ENCODE measurements at regions not wholly inside any gene's neighbourhood (a gene's known extent, or its start where the extent isn't known, plus 50 kb on each side); places are given as distances from the start of the nearest gene placed in this dataset.

DNA sequence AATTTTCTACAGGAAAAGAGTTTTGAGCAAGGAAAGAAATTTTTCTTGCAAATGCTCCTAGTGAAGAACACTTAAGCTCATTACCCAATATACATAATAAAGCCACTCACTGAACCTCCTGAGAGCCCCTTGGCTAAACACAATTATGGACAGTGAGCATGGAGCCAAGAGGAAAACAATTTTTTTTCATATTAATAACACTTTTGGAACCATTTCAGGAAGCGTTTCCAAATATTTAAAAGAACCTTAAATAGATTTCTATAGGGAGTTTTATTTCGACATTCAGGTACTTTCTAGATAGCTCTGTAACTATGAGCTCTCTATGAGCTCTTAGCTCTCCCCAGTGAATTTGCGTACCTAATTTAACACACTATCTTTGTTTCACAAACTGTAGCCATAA lies 581.1 kb downstream of the ZNF385D start:
- H3K27me3 ChIP-seq (ENCODE audit: insufficient read depth, low read length): no peaks in the 10 kb centered on the region
- no peak overlapping the region for H3K18ac ChIP-seq (ENCODE audit: insufficient read length, low read depth, low read length)
- no peak overlapping the region for H3K9ac ChIP-seq (ENCODE audit: extremely low read depth, insufficient read length, low read length)
- no peaks in the 10 kb centered on the region for H3K23me2 ChIP-seq (ENCODE audit: insufficient read length, low read depth, low read length, poor library complexity, severe bottlenecking)
- no peak overlapping the region for H3K4ac ChIP-seq (ENCODE audit: low read depth, low read length)
- H3K9me3 ChIP-seq (ENCODE audit: control insufficient read depth, low read depth, low read length): no peaks in the 10 kb centered on the region
- Mint-ChIP-seq H3K27me3 (ENCODE audit: low read depth) (no peaks in the 10 kb centered on the region), H3K4me1 (peaks cover 23 to 27% of the 10 kb centered on the region in 2 experiments), H3K27ac (peak overlapping the region in 1 of 3 experiments; percentile 94; a peak in 4 of 7 replicates), H3K36me3 (ENCODE audit: insufficient read depth in 1 of 3, low read depth in 3 of 3) (no peaks in the 10 kb centered on the region), H3K4me3 (no peak overlapping the region), H3K9me3 (no peaks in the 10 kb centered on the region; a peak in 1 of 5 replicates)
- no peak overlapping the region for H4K91ac ChIP-seq (ENCODE audit: insufficient read length, low read depth, low read length)
- no peak overlapping the region for H2BK120ac ChIP-seq (ENCODE audit: low read depth, low read length, poor library complexity, severe bottlenecking)
- H2AK5ac ChIP-seq (ENCODE audit: insufficient read length, low read length): no peak overlapping the region
- H3T11ph ChIP-seq (ENCODE audit: low read length): no peak overlapping the region
- no peak overlapping the region for H3K23ac ChIP-seq (ENCODE audit: insufficient read length, low read depth, low read length)
- H2BK12ac ChIP-seq (ENCODE audit: insufficient read length, low read depth, low read length): no peak overlapping the region
- H2BK15ac ChIP-seq (ENCODE audit: low read depth, low read length): no peak overlapping the region
- no peak overlapping the region for H2BK5ac ChIP-seq (ENCODE audit: insufficient read length, low read length)
- no peak overlapping the region for H3K27ac ChIP-seq (ENCODE audit: insufficient read length, low read depth, low read length)
- H4K8ac ChIP-seq (replicated peaks; ENCODE audit: insufficient read length, low read depth, low read length): no peak overlapping the region
- no peak overlapping the region for H3K56ac ChIP-seq (ENCODE audit: insufficient read length, low read depth, low read length)
- TF ChIP-seq, protein P1, sequence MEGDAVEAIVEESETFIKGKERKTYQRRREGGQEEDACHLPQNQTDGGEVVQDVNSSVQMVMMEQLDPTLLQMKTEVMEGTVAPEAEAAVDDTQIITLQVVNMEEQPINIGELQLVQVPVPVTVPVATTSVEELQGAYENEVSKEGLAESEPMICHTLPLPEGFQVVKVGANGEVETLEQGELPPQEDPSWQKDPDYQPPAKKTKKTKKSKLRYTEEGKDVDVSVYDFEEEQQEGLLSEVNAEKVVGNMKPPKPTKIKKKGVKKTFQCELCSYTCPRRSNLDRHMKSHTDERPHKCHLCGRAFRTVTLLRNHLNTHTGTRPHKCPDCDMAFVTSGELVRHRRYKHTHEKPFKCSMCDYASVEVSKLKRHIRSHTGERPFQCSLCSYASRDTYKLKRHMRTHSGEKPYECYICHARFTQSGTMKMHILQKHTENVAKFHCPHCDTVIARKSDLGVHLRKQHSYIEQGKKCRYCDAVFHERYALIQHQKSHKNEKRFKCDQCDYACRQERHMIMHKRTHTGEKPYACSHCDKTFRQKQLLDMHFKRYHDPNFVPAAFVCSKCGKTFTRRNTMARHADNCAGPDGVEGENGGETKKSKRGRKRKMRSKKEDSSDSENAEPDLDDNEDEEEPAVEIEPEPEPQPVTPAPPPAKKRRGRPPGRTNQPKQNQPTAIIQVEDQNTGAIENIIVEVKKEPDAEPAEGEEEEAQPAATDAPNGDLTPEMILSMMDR (conservative IDR thresholded peaks at IDR 0.05): no peak
- no peaks in the 10 kb centered on the region for H3K79me1 ChIP-seq (ENCODE audit: insufficient read depth, low read depth, low read length, poor library complexity, severe bottlenecking)
- DNase-seq: no peak
- H4K5ac ChIP-seq (ENCODE audit: insufficient read length, low read depth, low read length): no peak overlapping the region
- no peak overlapping the region for H2BK20ac ChIP-seq (ENCODE audit: low read depth, low read length, poor library complexity, severe bottlenecking)
- no peaks in the 10 kb centered on the region for H4K20me1 ChIP-seq (ENCODE audit: control insufficient read depth, insufficient read depth, insufficient read length)
- H2AFZ ChIP-seq (ENCODE audit: low read length): no peak overlapping the region
- H3K79me2 ChIP-seq (ENCODE audit: insufficient read depth, low read length): no peaks in the 10 kb centered on the region
- no peak overlapping the region for H3K4me2 ChIP-seq (ENCODE audit: insufficient read depth, insufficient read length, low read length)
- WGBS (ENCODE audit: extremely low coverage, insufficient read length, low lambda C conversion rate): no CpG with 5 or more reads among the region's 3 CpGs
- H3K14ac ChIP-seq (ENCODE audit: insufficient read depth, low read length): no peak overlapping the region
- H3K4me1 ChIP-seq (ENCODE audit: insufficient read depth, low read length): no peaks in the 10 kb centered on the region

All from H9 (cell line).